DMS 273 (cell line): ENCODE measurements at regions not wholly inside any gene's neighbourhood (a gene's known extent, or its start where the extent isn't known, plus 50 kb on each side); places are given as distances from the start of the nearest gene placed in this dataset.
A peak's percentile ranks its signal among the peaks of the same experiment; 100 is the strongest.
"Not testable (repeated sequence)": the region's sequence is repeated elsewhere in the genome, so short reads cannot be mapped to it uniquely, and the experiment has no call there.

ENCODE experiments used
- DNase-seq: peaks from one replicate; lab custom pipeline; 2025; ENCODE audit not compliant: unreplicated experiment; lab: John Stamatoyannopoulos, UW

DNA sequence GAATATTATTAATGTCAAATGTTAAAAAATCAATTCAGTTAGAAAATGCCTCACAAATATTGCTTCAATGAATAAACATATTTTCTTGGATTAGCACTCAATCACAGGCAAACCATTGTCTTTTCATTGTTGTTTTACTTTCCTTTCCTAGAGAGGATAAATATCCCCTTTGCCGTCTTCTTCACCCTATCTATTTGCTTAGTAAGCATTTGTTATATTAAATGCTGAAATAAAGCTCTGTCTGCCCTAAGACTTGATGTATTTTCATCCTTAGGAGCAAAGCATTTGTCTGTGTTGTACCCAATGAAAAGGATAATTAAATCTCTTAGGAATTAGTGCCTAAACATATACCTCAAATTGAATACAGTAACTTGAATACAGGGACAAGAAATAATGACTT, 1071.2 kb upstream of the GYPC start:
- no peak for DNase-seq

DNA sequence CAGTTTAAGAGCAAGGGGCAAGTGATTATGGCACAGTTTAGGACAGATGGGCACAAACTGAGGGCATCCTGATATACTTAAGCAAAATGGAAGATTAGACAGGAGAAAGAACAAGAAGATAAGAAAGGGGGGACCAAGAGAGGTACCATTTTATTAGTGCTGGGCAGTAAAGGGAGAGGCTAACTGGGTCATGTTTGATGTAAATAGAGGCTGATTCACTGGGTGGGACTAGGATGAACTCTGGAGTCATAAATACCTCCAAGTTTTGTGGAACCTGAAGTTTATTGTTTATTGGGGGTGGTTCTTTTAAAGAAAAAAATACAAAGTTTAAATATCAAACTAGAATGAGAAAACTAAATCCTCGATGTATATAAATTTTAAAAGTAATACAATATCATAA, 1067.2 kb upstream of the GYPC start:
- no peak for DNase-seq

DNA sequence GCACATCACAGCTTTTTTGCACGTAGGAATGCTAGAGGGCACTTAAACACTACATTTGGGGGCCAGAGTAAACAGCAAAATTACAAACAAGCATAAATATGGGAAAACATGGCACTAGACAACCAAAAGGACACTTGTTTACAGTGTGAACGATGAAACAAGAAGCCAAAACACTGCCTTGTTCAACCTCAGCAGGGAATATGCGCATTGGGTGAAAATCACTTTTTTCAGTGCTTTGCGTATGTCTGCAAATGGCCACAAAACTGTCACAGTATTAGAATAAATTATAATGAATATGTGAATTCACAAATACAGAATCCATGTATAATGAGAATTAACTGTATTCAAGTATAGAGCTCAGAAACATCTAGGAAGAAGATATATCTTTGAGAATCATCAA, 1064.0 kb upstream of the GYPC start:
- DNase-seq = no peak

DNA sequence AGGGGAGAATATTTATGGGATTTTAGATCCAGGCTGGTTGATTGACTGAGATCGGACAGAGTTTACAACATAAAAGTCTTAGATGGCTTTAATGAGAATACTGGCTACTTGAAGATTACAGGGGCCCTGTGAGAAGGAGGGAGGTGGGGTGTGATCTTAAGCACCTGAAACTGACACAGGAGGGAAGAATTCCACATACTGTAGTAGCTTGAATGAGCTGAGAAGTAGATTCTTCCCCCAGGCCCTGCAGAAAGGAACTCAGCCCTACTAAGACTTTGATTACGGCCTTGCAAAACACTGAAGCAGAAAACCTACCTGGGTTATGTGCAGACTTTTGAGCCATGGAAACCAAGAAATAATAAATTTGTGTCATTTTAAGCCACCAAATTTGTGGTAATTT, 1062.9 kb upstream of the GYPC start:
- no peak for DNase-seq

DNA sequence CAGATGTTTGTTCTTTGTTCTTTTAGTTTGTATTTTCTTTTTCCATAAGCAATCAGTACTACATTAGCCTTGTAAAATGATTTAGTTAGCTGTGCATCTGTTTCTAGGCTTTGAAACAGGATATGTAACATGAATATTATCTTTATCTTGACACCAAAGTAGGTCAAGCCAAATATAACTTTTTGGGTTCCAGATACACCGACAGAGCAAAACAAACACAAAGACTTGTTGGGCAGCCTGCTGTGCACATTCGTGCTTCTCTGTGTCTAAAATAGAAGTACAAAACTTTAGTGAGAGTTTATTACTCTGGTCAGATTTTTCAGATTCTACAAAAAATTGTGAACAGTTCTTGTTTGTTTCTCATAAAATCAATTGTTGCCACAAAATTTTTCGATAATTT, 1059.3 kb upstream of the GYPC start:
- DNase-seq = no peak

DNA sequence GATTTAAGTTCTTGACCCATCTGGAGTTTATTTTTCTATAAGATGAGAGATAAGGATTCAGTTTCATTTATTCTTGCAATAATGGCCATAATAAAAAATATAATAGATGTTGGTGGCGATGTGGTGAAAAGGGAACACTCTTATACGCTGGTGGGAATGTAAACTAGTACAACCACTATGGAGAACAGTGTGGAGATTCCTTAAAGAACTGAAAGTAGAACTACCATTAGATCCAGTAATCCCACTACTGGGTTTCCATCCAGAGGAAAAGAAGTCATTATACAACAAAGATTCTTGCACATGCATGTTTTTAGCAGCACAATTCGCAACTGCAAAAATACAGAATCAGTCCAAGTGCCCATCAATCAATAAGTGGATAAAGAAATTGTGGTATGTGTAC, 1040.5 kb upstream of the GYPC start:
- DNase-seq = no peak

DNA sequence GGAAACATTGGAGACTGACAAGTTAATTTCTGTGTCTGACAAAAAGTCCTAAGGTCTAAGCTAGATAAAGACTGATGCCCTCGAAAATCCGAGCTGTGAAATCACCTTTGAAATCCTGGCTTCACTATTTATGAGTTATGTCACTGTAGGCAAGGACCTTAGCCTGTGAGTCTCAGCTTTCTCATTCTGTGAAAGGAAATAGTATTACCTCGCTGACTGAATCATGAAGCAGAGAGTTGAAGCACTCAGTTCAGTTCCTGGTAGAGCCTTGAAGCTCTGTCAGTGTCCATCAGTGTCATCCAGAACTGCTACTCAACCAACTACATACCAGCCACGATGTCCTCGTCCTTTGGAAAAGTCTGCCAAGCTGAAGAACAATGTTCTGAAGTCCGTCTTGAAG, 1025.6 kb upstream of the GYPC start:
- no peak for DNase-seq

DNA sequence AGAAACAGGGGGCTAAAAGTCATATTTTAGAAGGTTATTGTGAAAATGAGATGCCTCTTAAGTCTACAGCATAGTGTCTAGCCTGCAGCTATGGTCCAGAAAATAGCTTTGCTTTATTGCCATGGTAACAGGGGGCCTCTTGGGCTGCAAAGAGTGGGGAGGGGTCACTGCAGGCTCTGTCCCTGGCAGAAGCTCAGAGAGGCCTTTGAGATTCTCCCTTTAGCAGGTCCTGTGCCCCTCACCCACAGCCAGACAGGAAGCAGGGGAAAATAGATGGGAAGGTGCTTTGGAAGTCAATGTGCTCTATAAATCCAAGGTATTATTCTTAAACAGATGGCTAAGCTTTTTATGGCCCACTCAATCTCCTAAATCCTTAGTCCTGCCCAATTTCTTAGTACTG, 1021.3 kb upstream of the GYPC start:
- DNase-seq = no peak

DNA sequence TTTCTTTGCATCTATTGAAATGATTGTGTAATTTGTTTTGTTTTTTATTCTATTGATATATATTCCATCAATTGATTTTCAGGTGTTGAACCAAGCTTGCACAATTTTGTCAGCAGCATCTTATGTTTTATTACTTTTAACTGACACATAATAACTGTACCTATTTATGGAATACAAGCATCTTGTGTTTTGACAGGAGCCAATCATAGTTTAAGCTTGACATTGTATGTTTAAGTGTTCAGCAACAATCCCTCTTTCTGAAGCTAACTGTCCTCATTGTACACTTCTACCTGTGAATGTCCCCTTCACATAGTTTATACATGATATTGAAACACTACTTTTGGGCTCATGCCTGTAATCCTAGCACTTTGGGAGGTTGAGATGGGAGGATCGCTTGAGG, 1017.6 kb upstream of the GYPC start:
- DNase-seq = no peak

DNA sequence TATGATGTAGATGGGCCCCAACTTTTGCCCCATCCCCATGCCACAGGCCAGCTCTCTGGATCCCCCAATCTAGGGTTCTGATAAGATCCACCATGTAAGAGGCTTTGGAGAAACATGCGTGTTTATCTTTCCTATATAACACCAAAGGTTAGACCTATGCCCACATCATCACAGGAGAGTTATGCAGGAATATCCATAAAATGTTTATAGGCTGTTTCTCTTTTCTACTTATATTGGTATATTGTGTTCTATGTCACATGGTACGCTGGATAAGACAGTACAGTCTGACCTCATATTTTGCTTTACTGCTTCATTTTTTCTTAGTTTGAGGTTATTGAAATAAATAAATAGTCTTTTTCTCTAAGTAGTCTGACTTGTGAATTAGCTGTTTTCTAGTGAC, 1013.9 kb upstream of the GYPC start:
- DNase-seq = no peak

DNA sequence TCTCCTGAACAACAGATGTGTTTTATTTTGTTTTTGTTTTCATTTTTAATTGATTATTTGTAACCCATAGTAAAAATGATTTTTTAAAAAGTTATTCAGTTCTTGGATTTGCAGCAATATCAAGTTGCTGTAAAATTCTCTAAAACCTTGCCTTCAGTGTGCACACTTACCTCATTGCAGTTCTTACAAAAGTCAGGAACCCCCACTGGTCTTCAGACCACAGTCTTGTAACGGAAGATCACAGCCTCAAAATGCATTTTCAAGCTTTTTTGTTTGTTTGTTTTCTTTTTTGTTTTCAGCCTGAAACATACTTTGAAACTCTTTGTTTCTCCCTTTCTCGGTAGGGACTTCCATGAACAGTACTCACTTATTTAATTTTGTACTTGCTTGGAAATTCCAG, 1012.8 kb upstream of the GYPC start:
- no peak for DNase-seq

DNA sequence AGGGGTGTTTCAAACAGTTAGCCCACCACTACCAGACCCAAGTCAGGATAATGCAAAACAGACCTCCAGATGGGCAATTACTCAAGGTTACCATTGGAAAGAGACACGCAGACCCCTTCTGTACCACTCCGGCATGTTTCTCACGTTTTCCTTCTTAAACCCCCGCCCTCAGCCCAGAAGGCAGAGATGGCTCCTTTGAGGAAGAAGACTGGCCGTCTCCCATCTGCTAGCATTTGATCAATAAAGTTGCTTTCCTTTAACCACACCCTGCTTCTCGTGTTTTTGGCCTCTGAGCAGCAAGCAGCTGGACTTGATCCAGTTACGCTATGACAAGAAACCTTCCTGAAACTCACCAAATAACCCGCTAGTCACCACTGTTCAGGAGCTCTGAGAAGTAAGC, 1012.4 kb upstream of the GYPC start:
- no peak for DNase-seq

DNA sequence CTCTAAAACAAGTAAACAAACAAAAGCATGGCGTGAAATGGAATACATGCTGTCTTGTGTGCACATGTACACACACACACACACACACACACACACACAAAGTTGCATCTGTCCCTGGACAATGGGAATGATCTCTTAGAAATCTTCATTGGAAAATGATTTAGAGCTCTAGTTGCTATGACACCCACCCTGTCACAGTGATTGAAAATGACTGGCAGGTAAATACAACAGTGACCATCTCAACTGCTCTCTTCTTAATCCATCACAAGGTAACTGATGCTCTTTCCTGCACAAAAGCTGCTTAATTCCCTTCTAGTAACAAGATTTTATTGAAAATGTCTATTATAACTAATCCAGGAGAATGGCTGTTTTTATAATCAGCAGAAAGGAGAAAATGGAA, 1011.7 kb upstream of the GYPC start:
- DNase-seq = no peak

DNA sequence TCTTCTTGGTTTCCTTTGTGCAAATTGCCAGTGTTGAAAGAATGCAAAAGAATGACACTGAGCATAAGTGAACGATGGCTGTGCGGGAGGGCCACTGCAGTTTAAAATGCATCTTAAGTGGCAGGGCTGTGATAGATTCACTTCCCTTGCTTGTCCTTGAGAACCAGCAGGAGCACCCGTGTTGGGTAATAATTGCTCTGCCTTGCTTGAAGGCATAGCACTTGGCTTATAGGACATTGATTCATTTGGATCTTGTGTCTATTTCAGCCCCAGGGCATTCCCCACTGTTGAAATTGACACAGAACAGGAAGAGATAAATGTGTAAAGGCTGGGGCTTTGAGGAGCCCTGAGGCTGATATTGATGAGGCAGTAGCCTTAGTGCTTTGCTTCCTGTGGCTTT, 1003.7 kb upstream of the GYPC start:
- DNase-seq = no peak

DNA sequence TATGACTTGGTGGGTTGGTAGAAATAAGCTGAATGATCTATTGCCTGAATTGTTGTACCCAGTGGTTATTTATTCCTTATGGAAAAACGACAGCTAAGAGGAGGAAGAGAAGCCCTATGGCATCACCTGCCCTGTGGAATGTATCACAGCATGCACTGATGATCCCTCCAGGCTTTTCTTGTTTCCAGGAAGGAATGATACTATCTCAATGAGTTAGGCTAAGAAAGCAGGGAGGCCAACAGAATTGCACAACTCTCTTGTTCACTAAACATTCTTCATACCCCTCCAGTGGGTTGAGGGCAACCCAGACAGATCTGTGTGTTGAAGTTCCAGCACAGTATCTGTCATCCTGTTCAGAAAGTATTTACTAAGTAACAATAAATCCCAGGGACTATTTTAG, 1001.7 kb upstream of the GYPC start:
- DNase-seq = no peak

DNA sequence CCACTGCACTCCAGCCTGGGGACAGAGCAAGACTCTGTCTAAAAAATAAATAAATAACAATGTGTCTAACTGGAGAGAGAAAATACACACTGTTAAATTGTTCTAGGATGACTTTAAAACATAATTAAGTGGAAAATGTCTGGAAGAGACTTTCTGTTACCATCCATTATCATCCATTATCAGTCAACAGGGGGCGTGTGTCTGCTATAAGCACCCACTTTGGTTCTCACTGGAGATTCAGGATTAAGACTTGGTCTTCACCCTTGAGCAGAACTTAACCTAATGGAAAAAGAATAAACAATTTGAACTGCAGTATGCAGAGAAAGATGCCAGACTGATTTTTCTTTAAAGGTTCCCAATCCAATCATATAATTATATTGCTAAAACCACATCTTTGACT, 999.8 kb upstream of the GYPC start:
- DNase-seq = peak; percentile 1

DNA sequence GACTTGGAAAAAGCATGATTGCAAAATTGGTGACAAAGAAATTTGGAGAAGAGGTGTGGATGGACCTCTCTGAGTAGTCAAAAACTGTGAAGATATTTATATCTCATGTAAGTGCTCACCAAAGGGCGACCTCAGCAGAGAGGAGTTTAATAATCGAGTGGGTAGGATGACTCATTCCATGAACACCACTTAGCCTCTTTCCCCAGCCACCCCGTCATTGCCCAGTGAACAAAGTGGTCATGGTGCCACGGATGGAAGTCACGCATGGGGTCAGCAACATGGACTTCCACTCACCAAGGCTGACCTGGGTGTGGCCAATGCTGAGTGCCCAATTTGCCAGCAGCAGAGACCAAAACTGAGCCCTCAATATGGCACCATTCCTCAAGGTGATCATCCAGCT, 997.4 kb upstream of the GYPC start:
- no peak for DNase-seq

DNA sequence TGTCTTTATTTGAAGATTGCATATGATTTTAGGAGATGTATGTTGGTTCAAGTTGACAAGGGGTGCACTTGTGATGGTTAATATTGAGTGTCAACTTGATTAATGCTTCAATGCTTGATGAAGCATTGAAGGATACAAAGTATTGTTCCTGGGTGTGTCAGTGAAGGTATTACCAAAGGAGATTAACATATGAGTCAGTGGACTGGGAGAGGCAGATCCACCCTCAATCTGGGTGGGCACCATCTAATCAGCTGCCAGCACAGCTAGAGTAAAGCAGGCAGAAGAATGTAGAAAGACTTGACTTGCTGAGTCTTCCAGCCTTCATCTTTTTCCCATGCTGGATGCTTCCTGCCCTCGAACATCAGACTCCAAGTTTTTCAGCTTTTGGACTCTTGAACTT, 995.6 kb upstream of the GYPC start:
- not testable (repeated sequence) for DNase-seq

DNA sequence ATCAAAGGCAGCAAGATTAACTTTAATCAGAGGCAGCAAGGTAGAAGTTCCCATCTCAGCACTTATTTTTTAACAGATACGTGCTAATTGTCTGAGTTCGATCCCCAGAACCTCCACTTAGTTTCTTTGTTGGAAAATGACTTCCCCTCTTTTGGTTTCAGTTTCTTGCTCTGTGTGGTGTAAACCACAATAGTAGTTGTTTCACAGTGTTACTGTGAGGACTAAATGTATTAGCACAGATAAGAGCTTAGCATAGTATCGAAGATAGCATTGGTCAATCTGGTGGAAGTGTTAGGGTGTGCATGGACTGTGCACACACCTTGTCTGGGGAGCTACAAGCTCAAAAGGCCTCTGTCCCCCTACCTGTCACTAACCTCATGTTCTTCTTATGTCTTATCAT, 988.3 kb upstream of the GYPC start:
- DNase-seq = no peak

DNA sequence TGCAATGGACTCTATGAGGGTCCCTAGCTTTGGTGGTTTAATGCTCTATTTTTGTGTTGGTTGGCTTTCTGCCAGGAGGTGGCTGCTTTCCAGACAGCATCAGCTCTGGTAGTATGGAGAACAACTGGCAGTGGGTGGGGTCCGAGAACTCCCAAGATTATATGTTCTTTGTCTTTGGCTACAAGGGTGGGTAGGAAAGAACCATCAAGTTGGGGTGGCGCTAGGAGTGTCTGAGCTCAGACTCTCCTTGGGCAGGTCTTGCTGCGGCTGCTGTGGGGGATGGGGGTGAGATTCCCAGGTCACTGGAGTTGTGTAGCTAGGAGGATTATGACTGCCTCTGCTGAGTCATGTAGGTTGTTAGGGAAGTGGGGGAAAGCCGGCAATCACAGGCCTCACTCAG, 976.1 kb upstream of the GYPC start:
- no peak for DNase-seq

DNA sequence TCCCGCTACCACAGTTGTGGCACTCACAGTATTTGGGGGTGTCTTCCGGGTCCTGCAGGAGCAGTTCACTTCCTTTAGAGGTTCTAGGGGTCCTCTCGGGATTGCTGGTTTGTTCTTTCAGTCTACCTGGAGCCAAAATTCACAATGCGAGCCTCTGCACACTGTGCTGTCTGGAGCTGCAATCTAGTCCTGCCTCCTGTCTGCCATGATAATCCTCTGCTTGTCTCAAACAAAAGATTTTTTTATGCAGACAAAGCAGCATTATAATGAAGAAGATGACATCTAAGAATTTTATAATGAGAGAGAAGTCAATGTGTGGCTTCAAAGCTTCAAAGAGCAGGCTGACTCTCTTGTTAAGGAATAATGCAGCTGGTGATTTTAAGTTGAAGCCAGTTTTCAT, 975.1 kb upstream of the GYPC start:
- no peak for DNase-seq

DNA sequence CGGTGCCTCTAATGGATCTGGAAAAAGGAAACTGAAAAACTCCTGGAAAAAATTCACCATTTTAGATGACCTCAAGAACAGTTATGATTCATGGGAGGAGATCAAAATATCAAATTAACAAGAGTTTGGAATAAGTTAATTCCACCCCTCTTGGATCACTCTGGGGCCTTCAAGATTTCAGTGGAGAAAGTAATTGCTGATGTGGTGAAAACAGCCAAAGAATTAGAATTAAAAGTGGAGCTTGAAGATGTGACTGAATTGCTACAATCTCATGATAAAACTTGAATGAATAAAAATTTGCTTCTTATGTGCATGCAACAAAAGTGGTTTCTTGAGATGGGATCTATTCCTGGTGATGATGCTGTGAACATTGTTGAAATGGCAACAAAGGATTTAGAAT, 974.4 kb upstream of the GYPC start:
- DNase-seq = no peak

DNA sequence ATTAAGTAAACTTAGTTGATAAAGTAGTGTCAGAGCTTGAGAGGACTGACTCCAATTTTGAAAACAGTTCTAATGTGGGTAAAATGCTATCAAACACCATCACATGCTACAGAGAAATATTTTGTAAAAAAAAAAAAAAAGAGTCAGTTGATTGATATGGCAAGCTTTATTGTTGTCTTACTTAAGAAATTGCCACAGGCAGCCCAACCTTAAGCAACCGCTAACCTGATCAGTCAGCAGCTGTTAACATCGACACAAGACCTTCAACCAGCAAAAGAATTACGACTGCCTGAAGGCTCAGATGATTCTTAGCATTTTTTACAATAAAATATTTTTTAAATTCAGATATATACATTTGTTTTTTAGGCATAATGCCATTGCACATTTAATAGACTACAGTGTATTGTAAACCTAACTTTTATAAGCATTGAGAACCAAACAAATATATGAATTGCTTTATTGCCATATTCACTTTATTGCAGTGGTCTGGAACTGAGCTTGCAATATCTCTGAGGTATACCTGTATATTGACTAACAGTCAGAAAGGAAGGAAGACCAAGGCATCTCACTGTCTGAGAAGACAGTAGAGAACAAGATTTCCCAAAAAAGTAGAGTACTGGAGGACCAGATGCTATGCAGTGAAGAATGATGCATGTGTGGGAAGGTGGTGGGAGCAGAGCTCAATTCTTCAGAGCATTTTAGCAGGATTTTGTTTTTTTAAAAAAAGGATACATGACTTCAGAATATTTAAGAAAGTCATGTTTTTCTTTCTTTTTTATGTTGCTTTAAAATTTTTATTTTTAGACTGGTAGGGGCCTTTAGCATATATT, 973.8 kb upstream of the GYPC start:
- DNase-seq = no peak
